DMS79 treated with DMSO at 0.1 percent for 48 hours (cell line): ENCODE measurements at regions not wholly inside any gene's neighbourhood (a gene's known extent, or its start where the extent isn't known, plus 50 kb on each side); places are given as distances from the start of the nearest gene placed in this dataset.

Source experiments
- DNase-seq: peaks from one replicate; lab custom pipeline; 2025; lab: John Stamatoyannopoulos, UW

GRCh38 chr2:2848621-2849333, 517.7 kb upstream of the MYT1L start:
- peak; percentile 82 for DNase-seq

- no peak for DNase-seq
Observed at GRCh38 chr2:2848198-2848597, 517.1 kb upstream of the MYT1L start.

- DNase-seq = peak; percentile 87
Observed at GRCh38 chr2:2847209-2847676, 516.2 kb upstream of the MYT1L start.

DNA sequence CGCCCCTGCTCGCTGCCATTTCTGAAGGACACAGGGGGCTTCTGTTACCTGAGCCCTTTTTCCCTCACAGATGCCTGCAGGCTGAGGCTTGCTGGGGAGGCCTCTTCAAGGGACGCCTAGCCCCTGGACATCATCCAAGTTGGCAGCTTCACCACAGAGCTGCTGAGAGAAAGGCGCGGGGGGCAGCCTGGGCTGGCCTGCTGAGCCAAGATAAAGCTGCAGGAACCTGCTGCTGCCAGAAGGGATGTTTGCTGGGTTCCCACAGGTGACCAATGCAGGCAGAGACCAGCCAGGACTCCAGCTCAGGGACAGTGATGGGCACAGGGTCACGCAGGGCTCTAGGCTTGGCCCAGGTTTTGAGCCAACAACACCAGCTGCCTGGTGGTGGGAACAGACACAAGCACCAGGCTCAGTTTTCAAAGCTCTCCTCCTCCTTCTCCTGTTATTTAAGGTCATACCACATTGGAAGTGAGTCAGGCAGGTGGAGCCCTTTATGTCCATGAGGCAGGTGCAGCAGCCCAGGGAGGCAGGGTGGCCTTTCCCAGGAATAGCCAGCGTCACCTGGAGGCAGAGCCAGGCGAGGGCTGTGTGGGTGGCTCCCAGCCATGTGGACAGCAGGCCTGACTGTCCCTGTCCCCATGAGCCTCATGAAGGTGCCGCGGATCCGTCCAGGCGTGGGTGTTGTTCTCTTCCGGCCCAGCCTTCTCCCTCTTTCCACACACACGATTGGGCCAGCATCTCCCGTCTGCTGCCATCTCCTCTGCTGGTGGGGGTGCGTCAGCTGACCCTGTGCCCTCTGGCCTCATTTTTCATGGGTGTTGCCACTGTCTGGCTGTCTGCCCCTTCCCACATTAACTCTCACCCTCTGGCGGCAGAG, 515.5 kb upstream of the MYT1L start:
- DNase-seq = peak; percentile 98

- peak; percentile 55 for DNase-seq
Observed at GRCh38 chr2:2845806-2846315, 514.8 kb upstream of the MYT1L start.

GRCh38 chr2:2845267-2845666, 514.2 kb upstream of the MYT1L start:
- DNase-seq = peak; percentile 60

GRCh38 chr2:2843969-2844548, 513.0 kb upstream of the MYT1L start:
- DNase-seq = no peak

DNA sequence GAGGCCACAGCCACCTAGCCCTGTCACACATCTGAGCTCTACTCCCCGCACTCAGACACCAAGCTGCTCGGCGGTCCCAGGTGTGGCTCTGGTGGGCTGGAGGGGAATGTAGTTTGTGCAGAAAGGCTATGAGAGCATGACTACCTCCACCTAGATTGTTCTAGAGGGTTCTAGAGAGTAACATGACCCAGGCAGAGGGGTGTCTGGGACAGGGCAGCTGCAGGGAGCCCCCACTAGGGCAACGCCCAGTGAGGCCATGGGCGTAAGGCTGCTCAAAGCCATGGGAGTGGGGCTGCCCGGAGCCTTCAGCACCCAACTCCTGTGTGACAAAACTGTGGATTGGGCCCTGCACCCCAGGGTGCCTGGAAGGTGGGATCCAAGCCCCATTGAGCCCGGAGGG, 511.4 kb upstream of the MYT1L start:
- DNase-seq = no peak

GRCh38 chr2:2840681-2841300, 509.7 kb upstream of the MYT1L start:
- DNase-seq = no peak

DNA sequence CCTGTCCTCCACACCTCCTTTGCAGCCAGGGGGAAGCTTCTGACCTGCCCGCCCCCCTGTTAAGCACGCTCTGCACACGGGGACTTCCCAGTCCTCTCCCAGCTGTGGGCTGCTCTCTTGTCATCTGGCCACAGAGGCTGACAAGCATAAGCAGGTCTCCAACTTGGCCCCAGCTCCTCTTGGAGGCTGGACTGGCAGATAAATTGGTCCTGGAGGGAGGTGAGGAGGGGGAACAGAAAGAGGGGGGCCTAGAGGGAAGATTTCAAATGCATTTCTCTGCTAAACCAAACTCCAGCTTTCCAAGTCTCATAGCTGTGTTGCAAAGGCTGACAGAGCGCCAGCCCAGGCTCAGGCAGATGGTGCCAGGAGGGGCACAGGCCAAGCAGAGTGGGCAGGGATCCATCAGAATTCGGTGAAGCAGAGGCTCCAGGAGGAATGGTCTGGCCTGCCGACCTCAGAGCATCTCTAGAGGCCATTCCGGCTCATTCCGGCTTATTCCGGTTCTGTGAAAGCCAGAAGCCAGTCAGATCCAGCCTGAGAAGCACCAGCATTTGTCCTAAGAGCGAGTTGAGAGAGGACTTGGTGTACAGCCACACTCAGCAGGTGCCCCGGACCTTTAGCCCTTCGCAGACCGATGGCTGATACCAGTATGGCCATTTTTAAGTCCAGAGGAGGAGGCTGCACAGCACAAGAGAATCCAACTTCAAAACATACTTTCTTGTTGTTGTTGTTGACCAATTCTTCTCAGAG, 508.9 kb upstream of the MYT1L start:
- no peak for DNase-seq

DNA sequence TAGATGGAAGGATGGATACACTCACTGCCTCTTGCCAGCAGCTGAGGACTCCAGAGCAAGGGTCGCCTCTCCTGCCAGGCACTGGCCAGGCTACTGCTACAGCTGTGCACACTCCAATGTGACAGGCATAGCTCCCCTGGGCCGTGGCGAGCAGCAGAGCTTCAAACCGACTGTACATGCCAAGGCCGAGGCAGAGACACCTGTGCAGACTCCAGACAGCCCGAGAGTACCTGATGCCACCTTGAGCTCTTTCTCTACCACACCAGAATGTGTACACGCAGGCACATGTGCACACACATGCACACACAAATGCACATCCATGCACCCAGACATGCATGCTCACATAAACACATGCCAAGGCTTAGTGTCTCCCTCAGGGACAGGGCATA, 508.3 kb upstream of the MYT1L start:
- DNase-seq = no peak

DNA sequence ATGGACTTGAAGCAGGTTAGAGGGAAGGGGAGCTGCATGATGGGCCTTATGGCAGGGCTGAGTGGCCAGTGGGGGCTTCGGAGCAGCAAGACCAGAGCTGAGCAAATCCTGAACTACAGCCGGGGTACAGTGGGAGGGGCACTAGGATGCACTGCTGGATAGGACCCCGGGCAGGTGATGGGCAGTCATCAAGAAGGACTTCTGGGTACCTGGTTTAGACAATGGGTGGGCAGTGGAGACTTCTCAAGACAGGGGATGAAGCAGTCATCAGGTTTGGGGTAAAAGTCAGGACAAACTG, 507.4 kb upstream of the MYT1L start:
- no peak for DNase-seq

- no peak for DNase-seq
Observed at GRCh38 chr2:2837746-2838547, 506.9 kb upstream of the MYT1L start.

- no peak for DNase-seq
Observed at GRCh38 chr2:2836343-2837070, 505.4 kb upstream of the MYT1L start.

- no peak for DNase-seq
Observed at GRCh38 chr2:2834516-2835254, 503.6 kb upstream of the MYT1L start.

GRCh38 chr2:2834105-2834504, 503.0 kb upstream of the MYT1L start:
- no peak for DNase-seq

DNA sequence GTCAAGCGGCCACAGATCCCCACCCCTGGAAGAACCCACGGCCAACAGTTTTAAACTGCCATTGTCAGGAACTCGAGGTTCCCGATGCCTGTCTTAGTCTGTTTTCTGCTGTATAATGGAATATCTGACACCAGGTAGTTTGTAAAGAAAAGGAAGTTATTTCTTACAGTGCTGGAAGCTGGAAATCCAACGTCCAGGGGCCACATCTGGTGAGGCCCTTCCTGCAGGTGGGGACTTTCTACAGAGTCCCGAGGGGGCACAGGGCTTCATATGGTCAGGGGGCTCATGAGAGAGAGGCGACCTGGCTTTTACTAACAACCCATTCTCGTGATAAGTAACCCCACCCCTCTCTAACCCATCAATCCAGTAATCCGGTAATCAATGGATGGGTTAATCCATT, 501.6 kb upstream of the MYT1L start:
- DNase-seq = no peak

DNA sequence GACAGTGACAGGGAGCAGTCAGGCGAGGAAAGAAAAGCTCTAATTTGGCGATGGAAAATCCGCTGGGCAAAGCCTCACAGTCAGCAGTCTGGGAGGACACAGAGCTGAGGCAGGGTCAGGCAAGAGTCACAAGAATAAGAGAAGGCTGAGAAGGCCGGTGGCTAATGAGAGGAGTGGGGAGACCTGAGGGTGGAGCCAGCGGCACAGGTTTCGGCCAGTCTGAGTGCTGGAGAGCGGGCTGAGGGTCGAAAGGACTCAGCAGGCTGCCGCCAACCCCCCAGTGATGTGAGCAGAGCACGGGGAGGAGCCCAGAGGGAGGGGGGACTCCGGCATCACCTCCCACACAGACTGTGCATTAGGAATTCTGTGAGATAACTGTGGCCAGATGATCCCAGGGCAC, 500.6 kb upstream of the MYT1L start:
- no peak for DNase-seq

GRCh38 chr2:2830576-2830975, 499.5 kb upstream of the MYT1L start:
- DNase-seq = no peak
